ENCODE measurements at regions not wholly inside any gene's neighbourhood (a gene's known extent, or its start where the extent isn't known, plus 50 kb on each side); places are given as distances from the start of the nearest gene placed in this dataset.

DNA sequence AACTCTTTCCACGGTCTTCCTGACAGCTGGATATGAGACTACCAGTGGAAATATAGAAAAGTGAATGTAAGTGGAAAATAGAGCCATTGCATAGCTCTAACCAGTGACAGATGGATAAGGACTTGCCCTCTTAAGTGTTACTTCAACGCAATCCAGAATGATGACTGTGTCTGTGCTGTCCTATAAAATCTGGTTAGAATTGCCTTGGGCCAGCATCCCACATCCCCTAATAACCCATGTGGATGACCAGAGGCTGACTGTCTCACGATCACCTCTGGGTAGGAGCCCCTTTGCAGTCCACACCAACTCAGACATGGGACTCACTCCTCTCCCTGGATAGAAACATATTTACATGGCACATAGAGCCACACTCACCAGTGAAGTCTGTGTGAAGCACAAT is 186.6 kb downstream of the C1D start:
- Histone ChIP-seq H3K4me2 (ENCODE audit: low read length) (no peak overlapping the region), H3F3A (ENCODE audit: insufficient read depth, low read length, poor library complexity, severe bottlenecking) (no peaks in the 10 kb centered on the region), H4K20me1 (ENCODE audit: insufficient read depth) (no peaks in the 10 kb centered on the region), H3K4me3 (ENCODE audit: low read length) (no peak overlapping the region), H3K79me2 (replicated peaks; ENCODE audit: insufficient read depth, low read length) (no peaks in the 10 kb centered on the region), H3K36me3 (ENCODE audit: insufficient read depth, low read length) (no peaks in the 10 kb centered on the region), H3K9ac (ENCODE audit: low read length) (no peak overlapping the region), H3K9me2 (ENCODE audit: insufficient read depth, low read length) (no peaks in the 10 kb centered on the region), H3K27me3 (ENCODE audit: insufficient read depth, low read depth, low read length) (no peaks in the 10 kb centered on the region), H3K27ac (ENCODE audit: low read length) (no peak overlapping the region), H2AFZ (ENCODE audit: low read depth, low read length) (no peak overlapping the region), H3K9me3 (ENCODE audit: low read length) (no peaks in the 10 kb centered on the region)
- no peak for TF ChIP-seq SMC3 (conservative IDR thresholded peaks at IDR 0.05; ENCODE audit: poor library complexity)
- TF ChIP-seq POLR2AphosphoS5 (IDR thresholded peaks at IDR 0.05), result no peak
- TF ChIP-seq, protein P1, sequence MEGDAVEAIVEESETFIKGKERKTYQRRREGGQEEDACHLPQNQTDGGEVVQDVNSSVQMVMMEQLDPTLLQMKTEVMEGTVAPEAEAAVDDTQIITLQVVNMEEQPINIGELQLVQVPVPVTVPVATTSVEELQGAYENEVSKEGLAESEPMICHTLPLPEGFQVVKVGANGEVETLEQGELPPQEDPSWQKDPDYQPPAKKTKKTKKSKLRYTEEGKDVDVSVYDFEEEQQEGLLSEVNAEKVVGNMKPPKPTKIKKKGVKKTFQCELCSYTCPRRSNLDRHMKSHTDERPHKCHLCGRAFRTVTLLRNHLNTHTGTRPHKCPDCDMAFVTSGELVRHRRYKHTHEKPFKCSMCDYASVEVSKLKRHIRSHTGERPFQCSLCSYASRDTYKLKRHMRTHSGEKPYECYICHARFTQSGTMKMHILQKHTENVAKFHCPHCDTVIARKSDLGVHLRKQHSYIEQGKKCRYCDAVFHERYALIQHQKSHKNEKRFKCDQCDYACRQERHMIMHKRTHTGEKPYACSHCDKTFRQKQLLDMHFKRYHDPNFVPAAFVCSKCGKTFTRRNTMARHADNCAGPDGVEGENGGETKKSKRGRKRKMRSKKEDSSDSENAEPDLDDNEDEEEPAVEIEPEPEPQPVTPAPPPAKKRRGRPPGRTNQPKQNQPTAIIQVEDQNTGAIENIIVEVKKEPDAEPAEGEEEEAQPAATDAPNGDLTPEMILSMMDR (IDR thresholded peaks at IDR 0.05; ENCODE audit: poor library complexity, severe bottlenecking), result no peak
- no peak for TF ChIP-seq EZH2 (IDR thresholded peaks at IDR 0.05; ENCODE audit: borderline replicate concordance, insufficient read depth, low read length, poor library complexity, severe bottlenecking)
- no peak for TF ChIP-seq RAD21 (conservative IDR thresholded peaks at IDR 0.05)
- no peak for TF ChIP-seq MXI1 (conservative IDR thresholded peaks at IDR 0.05; ENCODE audit: poor library complexity, severe bottlenecking)
- TF ChIP-seq, protein P2, sequence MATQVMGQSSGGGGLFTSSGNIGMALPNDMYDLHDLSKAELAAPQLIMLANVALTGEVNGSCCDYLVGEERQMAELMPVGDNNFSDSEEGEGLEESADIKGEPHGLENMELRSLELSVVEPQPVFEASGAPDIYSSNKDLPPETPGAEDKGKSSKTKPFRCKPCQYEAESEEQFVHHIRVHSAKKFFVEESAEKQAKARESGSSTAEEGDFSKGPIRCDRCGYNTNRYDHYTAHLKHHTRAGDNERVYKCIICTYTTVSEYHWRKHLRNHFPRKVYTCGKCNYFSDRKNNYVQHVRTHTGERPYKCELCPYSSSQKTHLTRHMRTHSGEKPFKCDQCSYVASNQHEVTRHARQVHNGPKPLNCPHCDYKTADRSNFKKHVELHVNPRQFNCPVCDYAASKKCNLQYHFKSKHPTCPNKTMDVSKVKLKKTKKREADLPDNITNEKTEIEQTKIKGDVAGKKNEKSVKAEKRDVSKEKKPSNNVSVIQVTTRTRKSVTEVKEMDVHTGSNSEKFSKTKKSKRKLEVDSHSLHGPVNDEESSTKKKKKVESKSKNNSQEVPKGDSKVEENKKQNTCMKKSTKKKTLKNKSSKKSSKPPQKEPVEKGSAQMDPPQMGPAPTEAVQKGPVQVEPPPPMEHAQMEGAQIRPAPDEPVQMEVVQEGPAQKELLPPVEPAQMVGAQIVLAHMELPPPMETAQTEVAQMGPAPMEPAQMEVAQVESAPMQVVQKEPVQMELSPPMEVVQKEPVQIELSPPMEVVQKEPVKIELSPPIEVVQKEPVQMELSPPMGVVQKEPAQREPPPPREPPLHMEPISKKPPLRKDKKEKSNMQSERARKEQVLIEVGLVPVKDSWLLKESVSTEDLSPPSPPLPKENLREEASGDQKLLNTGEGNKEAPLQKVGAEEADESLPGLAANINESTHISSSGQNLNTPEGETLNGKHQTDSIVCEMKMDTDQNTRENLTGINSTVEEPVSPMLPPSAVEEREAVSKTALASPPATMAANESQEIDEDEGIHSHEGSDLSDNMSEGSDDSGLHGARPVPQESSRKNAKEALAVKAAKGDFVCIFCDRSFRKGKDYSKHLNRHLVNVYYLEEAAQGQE (IDR thresholded peaks at IDR 0.05; ENCODE audit: borderline replicate concordance), result no peak
- TF ChIP-seq EP300 (conservative IDR thresholded peaks at IDR 0.05; ENCODE audit: poor library complexity, severe bottlenecking), result no peak
- TF ChIP-seq TAF1 (IDR thresholded peaks at IDR 0.05; ENCODE audit: low read depth), result no peak

DNA sequence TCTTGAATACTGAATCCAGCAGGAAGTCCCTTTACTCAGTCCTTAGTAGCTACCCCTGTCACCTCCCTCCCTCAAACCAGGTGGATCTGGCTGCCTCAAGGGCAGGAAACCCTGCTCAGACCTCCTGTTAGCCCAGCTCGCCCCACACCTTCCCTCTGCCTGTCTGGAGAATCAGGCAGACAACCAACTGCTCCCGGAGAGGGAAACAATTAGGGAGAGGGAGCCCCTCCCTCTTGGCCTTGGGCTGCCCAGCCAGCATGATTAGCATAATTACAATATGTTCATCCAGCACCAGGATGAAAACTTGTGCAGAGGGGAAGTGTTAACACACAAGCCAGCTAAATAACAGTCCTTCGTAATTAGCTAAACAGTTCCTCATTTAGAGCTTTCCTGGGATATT is 185.5 kb downstream of the C1D start:
- TF ChIP-seq RAD21 (conservative IDR thresholded peaks at IDR 0.05) (no peak), TAF1 (IDR thresholded peaks at IDR 0.05; ENCODE audit: low read depth) (no peak), MXI1 (conservative IDR thresholded peaks at IDR 0.05; ENCODE audit: poor library complexity, severe bottlenecking) (no peak), POLR2AphosphoS5 (IDR thresholded peaks at IDR 0.05) (no peak), EZH2 (IDR thresholded peaks at IDR 0.05; ENCODE audit: borderline replicate concordance, insufficient read depth, low read length, poor library complexity, severe bottlenecking) (no peak), EP300 (conservative IDR thresholded peaks at IDR 0.05; ENCODE audit: poor library complexity, severe bottlenecking) (no peak), SMC3 (conservative IDR thresholded peaks at IDR 0.05; ENCODE audit: poor library complexity) (no peak)
- TF ChIP-seq, protein P2 (IDR thresholded peaks at IDR 0.05; ENCODE audit: borderline replicate concordance), result no peak
- TF ChIP-seq, protein P1 (IDR thresholded peaks at IDR 0.05; ENCODE audit: poor library complexity, severe bottlenecking), result no peak
- Histone ChIP-seq H3K4me3 (ENCODE audit: low read length) (no peak overlapping the region), H4K20me1 (ENCODE audit: insufficient read depth) (no peaks in the 10 kb centered on the region), H3K27ac (ENCODE audit: low read length) (no peak overlapping the region), H2AFZ (ENCODE audit: low read depth, low read length) (no peak overlapping the region), H3K9me3 (ENCODE audit: low read length) (no peaks in the 10 kb centered on the region), H3K9me2 (ENCODE audit: insufficient read depth, low read length) (no peaks in the 10 kb centered on the region), H3K4me2 (ENCODE audit: low read length) (no peak overlapping the region), H3K36me3 (ENCODE audit: insufficient read depth, low read length) (no peaks in the 10 kb centered on the region), H3K79me2 (replicated peaks; ENCODE audit: insufficient read depth, low read length) (no peaks in the 10 kb centered on the region), H3K27me3 (ENCODE audit: insufficient read depth, low read depth, low read length) (no peaks in the 10 kb centered on the region), H3F3A (ENCODE audit: insufficient read depth, low read length, poor library complexity, severe bottlenecking) (no peaks in the 10 kb centered on the region), H3K9ac (ENCODE audit: low read length) (no peak overlapping the region)

Measured in neural cell (in vitro differentiated cells).